Stimulated activated CD8-positive, alpha-beta memory T cell treated with anti-CD3 and anti-CD28 coated beads, Interleukin-15, amount 100 ng/mL, for 48 hours (primary cell): ENCODE measurements at regions not wholly inside any gene's neighbourhood (a gene's known extent, or its start where the extent isn't known, plus 50 kb on each side); places are given as distances from the start of the nearest gene placed in this dataset.

Experiments
- DNase-seq, 2 donors: peaks; one replicate each; pipeline ENCODE4 v3.0.0-alpha.2; 2020; ENCODE audit warnings: low read depth in 2 of 2

- no peak for DNase-seq
These were observed 314.1 kb upstream of the LRIG3 start for GRCh38 chr12:59234391-59234790.

DNA sequence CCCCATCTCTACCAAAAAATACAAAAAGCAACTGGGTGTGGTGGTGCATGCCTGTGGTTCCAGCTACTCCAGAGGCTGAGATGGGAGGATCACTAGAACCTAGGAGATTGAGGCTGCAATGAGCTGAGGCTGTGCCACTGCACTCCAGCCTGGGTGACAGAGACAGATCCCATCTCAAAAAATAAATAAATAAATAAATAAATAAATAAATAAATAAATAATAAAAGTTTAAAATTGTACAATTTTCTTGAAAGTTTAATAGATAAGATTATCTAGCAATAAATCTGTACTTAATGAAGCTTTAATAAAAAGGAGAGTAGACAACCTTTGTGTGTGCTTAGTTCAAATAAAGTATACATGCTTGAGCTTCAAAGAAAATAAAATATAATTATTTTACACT lies 310.0 kb upstream of the LRIG3 start:
- DNase-seq: no peak

DNA sequence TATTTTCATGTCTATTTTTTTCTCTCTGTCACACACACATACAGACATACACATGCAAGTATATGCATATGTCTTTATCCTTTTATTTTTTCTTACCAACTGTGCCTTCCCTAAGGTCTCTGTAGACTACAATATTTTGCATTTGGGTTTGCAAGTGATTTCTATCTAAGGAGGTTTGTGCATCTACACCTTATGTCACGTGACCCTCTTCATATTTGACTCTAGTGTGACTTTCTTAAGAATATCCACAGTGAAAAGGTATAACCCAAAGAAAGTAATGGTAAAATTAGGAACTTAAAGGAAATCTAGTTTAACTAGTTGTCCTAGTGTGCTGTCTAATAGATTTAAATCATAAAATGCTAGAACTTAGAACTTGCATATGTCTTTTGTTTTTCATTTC lies 298.8 kb upstream of the LRIG3 start:
- no peak for DNase-seq

DNA sequence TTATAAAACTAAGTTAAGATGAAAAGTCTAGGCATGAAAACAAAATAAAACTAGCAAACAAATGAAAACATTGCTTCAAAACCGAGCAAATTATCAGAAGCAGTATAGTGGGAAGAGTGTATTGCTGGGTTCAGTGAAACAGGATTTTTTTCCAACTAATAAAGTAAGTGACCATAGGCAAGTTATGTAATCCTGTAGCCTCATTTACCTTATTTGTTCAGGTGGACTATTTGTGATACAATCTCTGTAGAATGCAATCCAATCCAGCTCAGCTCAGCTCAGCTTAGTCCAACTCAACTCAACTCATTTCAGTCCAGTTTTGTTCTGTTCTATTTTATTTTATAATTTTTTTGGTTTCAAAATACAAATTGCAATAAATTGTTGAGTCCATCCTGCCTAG lies 276.7 kb upstream of the LRIG3 start:
- DNase-seq: no peak

- DNase-seq: no peak
These were observed 274.5 kb upstream of the LRIG3 start for GRCh38 chr12:59194794-59195193.

DNA sequence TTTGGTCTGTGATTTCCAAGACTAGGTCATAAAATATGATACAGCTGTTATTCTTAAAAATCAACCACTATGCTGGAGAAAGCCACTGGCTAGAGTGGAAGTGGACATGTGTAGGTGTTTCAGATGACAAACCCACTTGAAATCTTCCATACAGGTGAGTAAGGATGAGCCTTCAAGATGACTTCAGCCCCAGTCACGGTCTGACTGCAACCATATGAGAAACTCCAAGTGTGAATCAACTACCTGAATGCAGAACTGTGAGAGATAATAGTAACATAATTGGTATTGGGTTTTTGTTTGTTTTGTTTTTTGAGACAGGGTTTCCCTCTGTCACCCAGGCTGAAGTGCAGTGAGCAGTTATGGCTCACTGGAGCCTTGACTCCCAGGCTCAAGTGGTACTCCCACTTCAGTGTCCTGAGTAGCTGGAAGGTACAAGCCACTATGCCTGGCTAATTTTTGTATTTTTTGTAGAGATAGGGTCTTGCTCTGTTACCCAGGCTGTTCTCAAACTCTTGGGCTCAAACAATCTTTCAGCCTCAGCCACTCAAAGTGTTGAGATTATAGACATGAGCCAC lies 273.3 kb upstream of the LRIG3 start:
- no peak for DNase-seq

- no peak for DNase-seq
These were observed 271.1 kb upstream of the LRIG3 start for GRCh38 chr12:59191372-59191771.

DNA sequence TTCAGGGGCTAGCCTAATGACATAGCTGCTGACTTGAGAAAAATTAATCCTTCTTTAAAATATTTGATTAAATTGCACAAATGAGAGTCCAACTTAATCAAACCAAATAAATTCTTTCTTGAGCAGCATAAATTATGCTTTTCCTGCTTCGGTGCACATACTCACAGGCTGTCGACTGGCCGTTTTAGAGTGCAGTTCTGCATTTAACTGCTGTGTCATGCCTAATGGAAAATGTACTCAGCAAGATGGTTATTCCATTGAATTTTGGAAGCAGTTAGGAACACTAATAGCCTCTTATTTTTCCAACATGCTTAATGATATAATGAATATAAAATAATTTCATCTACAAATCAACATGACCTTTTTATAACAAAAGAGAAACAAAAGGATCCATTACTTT lies 266.1 kb upstream of the LRIG3 start:
- no peak for DNase-seq

GRCh38 chr12:59185295-59185694 lies 265.0 kb upstream of the LRIG3 start:
- DNase-seq: no peak

- no peak for DNase-seq
These were observed 262.6 kb upstream of the LRIG3 start for GRCh38 chr12:59182658-59183455.

DNA sequence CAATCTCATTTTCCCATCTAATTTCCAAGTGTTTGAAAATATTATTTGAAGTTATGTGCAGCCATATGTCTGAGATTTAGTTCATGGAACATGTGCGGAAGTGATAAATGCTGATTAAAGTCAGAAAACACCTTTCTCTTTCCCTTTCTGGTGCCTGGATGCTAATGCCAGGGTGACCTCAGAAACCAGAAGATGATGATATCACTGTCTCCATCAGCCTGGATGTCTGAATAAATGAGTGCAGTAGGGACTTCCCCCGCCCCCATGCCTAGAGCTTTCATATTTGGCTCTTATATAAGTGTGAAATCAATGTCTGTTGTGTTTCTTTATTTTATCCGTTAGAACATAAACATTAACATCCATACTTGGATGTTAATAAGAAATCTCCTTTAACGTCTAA lies 261.9 kb upstream of the LRIG3 start:
- peak in 1 of 2 donors; percentile 26 for DNase-seq

GRCh38 chr12:59181196-59181777 lies 261.0 kb upstream of the LRIG3 start:
- no peak for DNase-seq

DNA sequence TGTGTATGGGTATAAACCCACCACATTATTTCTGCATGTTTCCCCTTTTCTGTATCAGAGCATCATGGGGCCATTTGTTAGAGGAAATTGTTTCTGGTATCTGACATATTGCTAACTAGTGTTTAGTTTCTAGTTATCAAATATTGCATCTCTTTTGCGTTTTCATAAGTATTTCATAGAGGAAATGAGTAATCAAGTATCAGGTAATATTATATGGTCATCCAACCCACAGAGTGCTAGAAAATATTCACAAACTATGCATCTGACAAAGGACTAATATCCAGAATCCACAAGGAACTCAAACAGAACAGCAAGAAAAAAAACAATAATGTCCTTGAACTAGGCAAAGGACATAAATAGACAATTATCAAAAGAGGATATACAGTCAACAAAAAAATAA lies 258.9 kb upstream of the LRIG3 start:
- DNase-seq: no peak

DNA sequence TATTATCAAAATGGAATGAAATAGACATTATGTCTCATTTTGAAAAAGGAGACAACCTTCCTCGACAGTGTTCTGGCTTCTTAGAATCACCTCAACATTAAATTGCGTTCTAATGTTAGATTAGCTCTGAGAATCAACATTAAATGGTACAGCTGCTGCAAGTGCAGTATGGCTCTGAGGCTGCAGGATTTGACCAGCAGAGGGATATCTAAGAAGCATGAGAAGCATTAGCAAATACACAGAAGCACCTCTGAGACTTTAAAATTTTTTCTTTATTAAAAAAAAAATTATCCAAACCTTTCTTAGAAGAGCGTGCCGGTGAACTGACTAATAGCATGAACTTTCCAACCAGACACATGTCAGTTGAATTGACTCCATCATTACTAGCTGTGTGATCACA lies 253.4 kb upstream of the LRIG3 start:
- DNase-seq: no peak

GRCh38 chr12:59168647-59169046 lies 248.3 kb upstream of the LRIG3 start:
- no peak for DNase-seq

DNA sequence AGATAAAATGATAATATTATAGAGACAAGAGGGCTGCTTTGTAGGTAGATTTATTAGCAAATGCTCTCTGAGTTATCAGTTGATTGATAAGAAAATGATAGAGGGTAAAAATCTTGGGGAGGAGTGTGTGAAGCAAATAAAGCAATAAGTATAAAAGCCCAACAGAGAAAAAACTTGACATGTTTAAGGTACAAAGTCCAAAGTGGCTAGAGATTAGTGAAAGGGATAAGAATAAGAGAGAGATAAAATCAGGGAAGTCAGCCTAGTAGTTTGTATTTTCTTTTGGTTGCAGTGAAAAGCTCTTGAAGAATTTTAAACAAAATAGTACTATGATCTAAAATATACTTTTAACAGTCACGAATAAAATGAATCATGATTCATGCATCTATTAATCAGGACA lies 246.2 kb upstream of the LRIG3 start:
- no peak for DNase-seq

- DNase-seq: no peak
These were observed 244.9 kb upstream of the LRIG3 start for GRCh38 chr12:59164991-59165718.

- DNase-seq: no peak
These were observed 243.9 kb upstream of the LRIG3 start for GRCh38 chr12:59164226-59164625.

- no peak for DNase-seq
These were observed 238.4 kb upstream of the LRIG3 start for GRCh38 chr12:59158681-59159080.

GRCh38 chr12:59158066-59158465 lies 237.8 kb upstream of the LRIG3 start:
- no peak for DNase-seq

GRCh38 chr12:59155448-59155847 lies 235.1 kb upstream of the LRIG3 start:
- no peak for DNase-seq

- DNase-seq: no peak
These were observed 230.9 kb upstream of the LRIG3 start for GRCh38 chr12:59151243-59151642.
